T-helper 17 cell (primary cell): ENCODE measurements at regions not wholly inside any gene's neighbourhood (a gene's known extent, or its start where the extent isn't known, plus 50 kb on each side); places are given as distances from the start of the nearest gene placed in this dataset.

ENCODE experiments used
- ATAC-seq: fragments of 150-1000 bp; cut with Tn5 transposase; 2 replicates; pipeline ENCODE4 v1.10.0; 2021; ENCODE audit warnings: mild to moderate bottlenecking, moderate library complexity
- DNase-seq, 3 donors: peaks; one replicate each; pipeline versions ENCODE4 v3.0.0 to v3.0.0-alpha.2; 2020 to 2021
- H3K9me3 ChIP-seq: one replicate; pipeline ENCODE4 v1.7.0; 2013; ENCODE audit warnings: low read length, mild to moderate bottlenecking; ENCODE audit not compliant: control insufficient read depth, poor library complexity, severe bottlenecking
- H3K27ac Mint-ChIP-seq: one replicate; pipeline ENCODE4 v1.8.0; 2022; ENCODE audit warnings: mild to moderate bottlenecking, moderate library complexity, mixed read lengths
- H3K27me3 Mint-ChIP-seq: one replicate; pipeline ENCODE4 v1.8.0; 2022; ENCODE audit warnings: mixed read lengths
- H3K36me3 Mint-ChIP-seq: one replicate; pipeline ENCODE4 v1.8.0; 2022; ENCODE audit warnings: low read depth, mixed read lengths
- H3K4me1 Mint-ChIP-seq: one replicate; pipeline ENCODE4 v1.8.0; 2022; ENCODE audit warnings: mild to moderate bottlenecking, mixed read lengths
- H3K4me3 Mint-ChIP-seq: one replicate; pipeline ENCODE4 v1.8.0; 2022; ENCODE audit warnings: mild to moderate bottlenecking, moderate library complexity, mixed read lengths

- H3K27me3 Mint-ChIP-seq = no peaks in the 10 kb centered on the region
- H3K27ac Mint-ChIP-seq = no peak overlapping the region
- no peak overlapping the region for H3K4me3 Mint-ChIP-seq
- H3K4me1 Mint-ChIP-seq = no peaks in the 10 kb centered on the region
- DNase-seq = no peak
- H3K9me3 ChIP-seq = no peaks in the 10 kb centered on the region
- no peaks in the 10 kb centered on the region for H3K36me3 Mint-ChIP-seq
- no peak for ATAC-seq
Measured at GRCh38 chr10:83617692-83618545, 521.4 kb upstream of the GHITM start.

- H3K4me3 Mint-ChIP-seq = no peak overlapping the region
- H3K4me1 Mint-ChIP-seq = no peaks in the 10 kb centered on the region
- no peak for ATAC-seq
- H3K36me3 Mint-ChIP-seq = no peaks in the 10 kb centered on the region
- no peaks in the 10 kb centered on the region for H3K9me3 ChIP-seq
- no peaks in the 10 kb centered on the region for H3K27me3 Mint-ChIP-seq
- H3K27ac Mint-ChIP-seq = no peak overlapping the region
- DNase-seq = no peak
Measured at GRCh38 chr10:83625831-83626360, 513.4 kb upstream of the GHITM start.

GRCh38 chr10:83632701-83633100, 506.6 kb upstream of the GHITM start:
- DNase-seq (no peak), ATAC-seq (no peak)
- H3K27me3 Mint-ChIP-seq = no peaks in the 10 kb centered on the region
- no peak overlapping the region for H3K27ac Mint-ChIP-seq
- peaks cover 4% of the 10 kb centered on the region for H3K9me3 ChIP-seq
- no peaks in the 10 kb centered on the region for H3K4me1 Mint-ChIP-seq
- no peak overlapping the region for H3K4me3 Mint-ChIP-seq
- no peaks in the 10 kb centered on the region for H3K36me3 Mint-ChIP-seq

GRCh38 chr10:83633547-83633946, 505.8 kb upstream of the GHITM start:
- peaks cover 4% of the 10 kb centered on the region for H3K9me3 ChIP-seq
- DNase-seq (no peak), ATAC-seq (no peak)
- no peak overlapping the region for H3K27ac Mint-ChIP-seq
- no peak overlapping the region for H3K4me3 Mint-ChIP-seq
- H3K27me3 Mint-ChIP-seq = no peaks in the 10 kb centered on the region
- no peaks in the 10 kb centered on the region for H3K36me3 Mint-ChIP-seq
- H3K4me1 Mint-ChIP-seq = no peaks in the 10 kb centered on the region

- peaks cover 4% of the 10 kb centered on the region for H3K9me3 ChIP-seq
- ATAC-seq (no peak), DNase-seq (no peak)
- Mint-ChIP-seq H3K36me3 (no peaks in the 10 kb centered on the region), H3K27me3 (no peaks in the 10 kb centered on the region), H3K27ac (no peak overlapping the region), H3K4me1 (no peaks in the 10 kb centered on the region), H3K4me3 (no peak overlapping the region)
Measured at GRCh38 chr10:83636826-83637225, 502.5 kb upstream of the GHITM start.

- DNase-seq = no peak
- H3K36me3 Mint-ChIP-seq = no peaks in the 10 kb centered on the region
Measured at GRCh38 chr10:83647526-83647925, 491.8 kb upstream of the GHITM start.

GRCh38 chr10:83648201-83648600, 491.1 kb upstream of the GHITM start:
- Mint-ChIP-seq H3K36me3 (no peaks in the 10 kb centered on the region), H3K4me1 (no peaks in the 10 kb centered on the region), H3K27ac (no peak overlapping the region), H3K4me3 (no peak overlapping the region), H3K27me3 (no peaks in the 10 kb centered on the region)
- DNase-seq (no peak), ATAC-seq (no peak)
- no peaks in the 10 kb centered on the region for H3K9me3 ChIP-seq

More at GRCh38 chr10:83647526-83647925, 491.8 kb upstream of the GHITM start:
- Mint-ChIP-seq H3K4me3 (no peak overlapping the region), H3K27ac (no peak overlapping the region), H3K27me3 (no peaks in the 10 kb centered on the region), H3K4me1 (no peaks in the 10 kb centered on the region)
- no peak for ATAC-seq
- H3K9me3 ChIP-seq = no peaks in the 10 kb centered on the region

- no peaks in the 10 kb centered on the region for H3K9me3 ChIP-seq
- H3K27ac Mint-ChIP-seq = no peak overlapping the region
- ATAC-seq = no peak
- DNase-seq = no peak
- no peak overlapping the region for H3K4me3 Mint-ChIP-seq
- no peaks in the 10 kb centered on the region for H3K27me3 Mint-ChIP-seq
- no peaks in the 10 kb centered on the region for H3K4me1 Mint-ChIP-seq
- no peaks in the 10 kb centered on the region for H3K36me3 Mint-ChIP-seq
Measured at GRCh38 chr10:83649471-83649870, 489.8 kb upstream of the GHITM start.

- no peaks in the 10 kb centered on the region for H3K36me3 Mint-ChIP-seq
- H3K27me3 Mint-ChIP-seq = no peaks in the 10 kb centered on the region
- no peak overlapping the region for H3K27ac Mint-ChIP-seq
- H3K4me1 Mint-ChIP-seq = peaks cover 5% of the 10 kb centered on the region
- H3K4me3 Mint-ChIP-seq = no peak overlapping the region
- DNase-seq (no peak), ATAC-seq (no peak)
- H3K9me3 ChIP-seq = no peaks in the 10 kb centered on the region
Measured at GRCh38 chr10:83654689-83655088, 484.6 kb upstream of the GHITM start.

GRCh38 chr10:83656924-83657323, 482.4 kb upstream of the GHITM start:
- H3K4me1 Mint-ChIP-seq = peaks cover 5% of the 10 kb centered on the region
- no peak overlapping the region for H3K4me3 Mint-ChIP-seq
- no peaks in the 10 kb centered on the region for H3K9me3 ChIP-seq
- H3K36me3 Mint-ChIP-seq = no peaks in the 10 kb centered on the region
- ATAC-seq (no peak), DNase-seq (no peak)
- H3K27ac Mint-ChIP-seq = no peak overlapping the region
- no peaks in the 10 kb centered on the region for H3K27me3 Mint-ChIP-seq

GRCh38 chr10:83657487-83657886, 481.8 kb upstream of the GHITM start:
- Mint-ChIP-seq H3K27ac (no peak overlapping the region), H3K4me1 (peaks cover 5% of the 10 kb centered on the region), H3K27me3 (no peaks in the 10 kb centered on the region), H3K4me3 (no peak overlapping the region), H3K36me3 (no peaks in the 10 kb centered on the region)
- DNase-seq = no peak
- no peaks in the 10 kb centered on the region for H3K9me3 ChIP-seq
- ATAC-seq = no peak

- H3K36me3 Mint-ChIP-seq = no peaks in the 10 kb centered on the region
- no peaks in the 10 kb centered on the region for H3K4me1 Mint-ChIP-seq
- DNase-seq (no peak), ATAC-seq (no peak)
- H3K4me3 Mint-ChIP-seq = no peak overlapping the region
- H3K27ac Mint-ChIP-seq = no peak overlapping the region
- H3K9me3 ChIP-seq = no peaks in the 10 kb centered on the region
- H3K27me3 Mint-ChIP-seq = no peaks in the 10 kb centered on the region
Measured at GRCh38 chr10:83663918-83664317, 475.4 kb upstream of the GHITM start.

- no peak overlapping the region for H3K27ac Mint-ChIP-seq
Measured at GRCh38 chr10:83666762-83667161, 472.5 kb upstream of the GHITM start.

GRCh38 chr10:83667594-83667993, 471.7 kb upstream of the GHITM start:
- H3K9me3 ChIP-seq = no peaks in the 10 kb centered on the region
- no peak overlapping the region for H3K27ac Mint-ChIP-seq
- H3K27me3 Mint-ChIP-seq = no peaks in the 10 kb centered on the region
- H3K4me3 Mint-ChIP-seq = no peak overlapping the region
- DNase-seq (no peak), ATAC-seq (no peak)
- H3K4me1 Mint-ChIP-seq = no peaks in the 10 kb centered on the region
- no peaks in the 10 kb centered on the region for H3K36me3 Mint-ChIP-seq

More at GRCh38 chr10:83666762-83667161, 472.5 kb upstream of the GHITM start:
- ATAC-seq = no peak
- no peaks in the 10 kb centered on the region for H3K36me3 Mint-ChIP-seq
- no peaks in the 10 kb centered on the region for H3K9me3 ChIP-seq
- no peaks in the 10 kb centered on the region for H3K4me1 Mint-ChIP-seq
- no peaks in the 10 kb centered on the region for H3K27me3 Mint-ChIP-seq
- H3K4me3 Mint-ChIP-seq = no peak overlapping the region
- DNase-seq = no peak
